8988T (cell line): ENCODE measurements at regions not wholly inside any gene's neighbourhood (a gene's known extent, or its start where the extent isn't known, plus 50 kb on each side); places are given as distances from the start of the nearest gene placed in this dataset.
"Not testable (repeated sequence)": the region's sequence is repeated elsewhere in the genome, so short reads cannot be mapped to it uniquely, and the experiment has no call there.

ENCODE experiments used
- DNase-seq: peaks from one replicate; pipeline ENCODE4 v3.0.0; 2011

DNA sequence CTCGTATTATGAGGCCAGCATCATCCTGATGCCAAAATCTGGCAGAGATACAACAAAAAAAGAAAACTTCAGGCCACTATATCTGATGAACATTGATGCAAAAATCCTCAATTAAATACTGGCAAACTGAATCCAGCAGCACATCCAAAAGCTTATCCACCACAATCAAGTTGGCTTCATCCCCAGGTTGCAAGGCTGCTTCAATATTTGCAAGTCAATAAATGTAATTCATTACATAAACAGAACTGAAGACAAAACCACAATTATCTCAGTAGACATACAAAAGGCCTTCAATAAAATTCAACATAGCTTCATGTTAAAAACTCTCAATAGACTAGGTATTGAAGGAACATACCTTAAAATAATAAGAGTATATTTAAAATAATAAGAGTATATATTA, 815.3 kb upstream of the SLITRK1 start:
- not testable (repeated sequence) for DNase-seq

- no peak for DNase-seq
These were observed 804.7 kb upstream of the SLITRK1 start for GRCh38 chr13:84686973-84687372.

GRCh38 chr13:84686458-84686857, 804.2 kb upstream of the SLITRK1 start:
- no peak for DNase-seq

- no peak for DNase-seq
These were observed 802.5 kb upstream of the SLITRK1 start for GRCh38 chr13:84684804-84685203.

GRCh38 chr13:84684048-84684662, 801.9 kb upstream of the SLITRK1 start:
- DNase-seq, result no peak

DNA sequence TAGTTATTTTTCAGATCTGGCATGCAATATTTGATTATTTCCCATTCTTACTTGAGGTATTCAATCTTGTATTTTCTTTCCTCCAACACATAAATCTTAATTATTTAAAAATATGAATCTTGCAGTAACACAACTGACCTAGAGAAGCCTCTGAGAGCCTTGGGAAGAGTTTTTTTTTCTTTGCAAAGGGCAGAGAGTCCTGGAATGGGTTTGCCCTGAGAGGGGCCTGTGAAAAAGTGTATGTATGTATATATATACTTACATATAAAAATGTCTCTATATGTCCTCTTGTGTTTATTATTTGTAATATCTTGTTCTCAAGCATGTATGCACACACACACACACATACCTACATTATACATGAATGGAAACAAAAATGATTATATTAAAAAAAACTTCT, 801.2 kb upstream of the SLITRK1 start:
- DNase-seq, result no peak

DNA sequence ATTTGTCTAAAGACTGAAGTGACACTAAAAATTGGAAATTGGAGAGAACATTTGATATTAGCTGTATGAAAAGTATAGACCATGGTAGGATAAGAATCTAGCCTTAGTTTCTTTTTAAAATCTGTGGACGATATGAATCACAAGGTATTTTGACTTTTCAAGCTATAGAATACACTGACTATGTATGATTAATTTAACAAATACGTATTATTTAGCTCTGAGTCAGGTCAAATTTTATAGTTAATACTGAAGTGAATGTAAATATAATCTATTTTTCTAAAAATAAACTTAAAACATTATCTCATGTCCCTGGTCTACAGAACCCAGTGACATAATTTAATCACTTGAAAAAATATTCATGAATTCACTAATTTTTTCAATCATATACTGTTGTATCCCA, 795.6 kb upstream of the SLITRK1 start:
- DNase-seq, result no peak

GRCh38 chr13:84672616-84673015, 790.3 kb upstream of the SLITRK1 start:
- no peak for DNase-seq

DNA sequence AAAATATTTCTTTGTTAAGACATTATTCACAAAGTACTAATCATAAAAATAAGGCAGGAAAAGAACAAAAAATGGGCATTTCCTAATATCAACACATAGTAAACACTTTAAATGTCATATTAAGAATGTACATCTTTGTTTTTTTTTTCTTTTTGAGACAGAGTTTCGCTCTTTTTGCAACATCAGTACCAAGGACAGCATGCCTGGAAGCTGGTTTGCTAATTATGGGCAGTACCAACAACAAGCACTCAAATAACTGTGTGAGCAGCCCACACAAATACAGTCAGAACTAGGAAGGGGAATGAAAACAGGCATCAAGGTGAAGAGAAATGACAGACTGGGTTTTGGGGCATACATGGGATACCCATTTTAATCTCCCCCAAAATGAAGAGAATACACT, 788.0 kb upstream of the SLITRK1 start:
- no peak for DNase-seq

DNA sequence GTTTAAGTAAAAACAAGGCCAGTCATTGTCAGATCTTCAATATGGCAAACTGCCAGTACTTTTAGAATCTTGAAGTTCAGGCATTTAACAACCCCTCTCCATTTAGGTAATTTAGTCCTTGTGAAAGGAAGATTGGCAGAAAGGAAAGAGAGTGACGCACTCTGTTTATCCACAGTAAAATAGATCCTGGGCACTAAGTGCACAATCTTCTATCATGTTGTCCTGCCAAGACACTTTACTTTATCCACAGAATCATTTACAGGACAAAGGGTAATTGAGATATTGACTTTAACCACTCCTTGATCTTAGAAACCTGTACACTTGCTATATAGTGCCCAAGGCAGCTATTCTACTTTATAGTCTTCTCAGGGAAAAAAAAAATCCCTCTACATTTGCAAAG, 786.4 kb upstream of the SLITRK1 start:
- DNase-seq, result no peak

DNA sequence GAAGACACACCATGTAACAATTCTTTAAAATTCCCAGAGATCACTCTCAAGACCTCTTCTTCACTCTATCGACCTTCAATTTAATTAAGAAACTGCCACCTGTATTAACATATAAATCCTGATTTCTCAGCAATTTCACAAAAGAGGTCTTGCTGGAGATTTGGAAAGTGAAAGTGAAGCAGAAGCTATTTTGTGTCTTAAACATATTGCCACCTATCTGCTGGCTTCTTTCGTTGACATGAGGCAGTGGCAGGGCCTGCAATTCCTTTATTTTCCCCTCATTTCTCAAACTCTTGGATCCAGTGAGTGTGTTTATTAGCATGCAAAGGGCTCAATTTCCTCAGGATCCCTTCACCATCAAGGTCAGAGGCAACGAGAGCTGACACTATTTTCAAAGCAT, 780.2 kb upstream of the SLITRK1 start:
- no peak for DNase-seq

- no peak for DNase-seq
These were observed 779.4 kb upstream of the SLITRK1 start for GRCh38 chr13:84661718-84662117.

DNA sequence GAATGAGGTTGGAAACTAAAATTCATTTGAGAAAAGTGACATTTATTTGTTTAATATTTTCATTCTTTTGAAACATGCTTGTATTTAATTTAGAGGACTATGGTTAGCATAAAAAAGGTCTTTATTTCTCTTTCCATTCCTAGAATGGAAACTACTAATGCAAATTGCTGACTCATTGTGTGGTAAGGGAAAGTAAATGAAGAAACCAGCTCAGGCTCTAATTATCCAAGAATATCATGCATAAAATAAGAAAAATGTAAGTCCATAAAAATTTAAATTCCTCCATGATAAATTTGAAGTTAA, 777.0 kb upstream of the SLITRK1 start:
- no peak for DNase-seq

DNA sequence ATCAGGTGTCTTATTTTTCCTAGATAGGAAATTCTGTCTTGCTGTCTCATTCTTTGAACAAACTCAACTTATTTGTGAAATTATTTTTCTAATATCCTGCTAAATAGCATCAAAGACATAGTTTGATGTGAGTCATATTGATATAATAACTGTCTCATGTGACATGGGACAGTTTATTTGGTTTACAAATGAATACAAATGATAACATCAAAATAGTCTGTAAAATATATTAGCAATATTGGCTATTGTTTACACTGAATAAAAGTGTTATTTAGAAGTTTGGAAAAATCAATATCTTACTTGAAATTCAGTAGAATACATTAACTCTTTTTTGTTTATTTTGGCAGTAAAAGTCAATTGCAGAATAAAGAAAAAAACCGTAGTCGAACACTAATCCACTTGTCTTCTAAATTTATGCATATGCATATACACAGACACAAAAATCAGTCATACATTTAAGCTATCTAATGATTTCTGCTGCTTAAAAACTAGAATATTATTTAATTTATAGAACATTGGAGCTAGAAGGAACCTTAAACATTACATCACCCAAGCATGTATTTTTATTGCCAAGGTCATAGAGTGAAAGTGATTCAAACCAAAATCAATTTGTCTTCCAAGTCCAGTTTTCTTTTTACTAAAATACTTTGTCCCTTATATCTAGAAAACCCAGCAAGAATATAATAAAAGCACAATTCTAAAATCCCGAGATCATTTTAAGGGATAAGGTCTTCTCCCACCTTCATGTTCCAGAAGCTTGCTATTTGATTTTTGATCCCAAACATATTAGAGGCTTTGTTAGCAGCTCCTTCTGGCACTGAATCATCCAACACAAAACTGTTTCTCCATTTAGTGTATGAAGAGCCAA, 776.5 kb upstream of the SLITRK1 start:
- DNase-seq, result no peak

GRCh38 chr13:84655677-84656076, 773.4 kb upstream of the SLITRK1 start:
- DNase-seq, result no peak

- DNase-seq, result no peak
These were observed 772.5 kb upstream of the SLITRK1 start for GRCh38 chr13:84654654-84655275.

DNA sequence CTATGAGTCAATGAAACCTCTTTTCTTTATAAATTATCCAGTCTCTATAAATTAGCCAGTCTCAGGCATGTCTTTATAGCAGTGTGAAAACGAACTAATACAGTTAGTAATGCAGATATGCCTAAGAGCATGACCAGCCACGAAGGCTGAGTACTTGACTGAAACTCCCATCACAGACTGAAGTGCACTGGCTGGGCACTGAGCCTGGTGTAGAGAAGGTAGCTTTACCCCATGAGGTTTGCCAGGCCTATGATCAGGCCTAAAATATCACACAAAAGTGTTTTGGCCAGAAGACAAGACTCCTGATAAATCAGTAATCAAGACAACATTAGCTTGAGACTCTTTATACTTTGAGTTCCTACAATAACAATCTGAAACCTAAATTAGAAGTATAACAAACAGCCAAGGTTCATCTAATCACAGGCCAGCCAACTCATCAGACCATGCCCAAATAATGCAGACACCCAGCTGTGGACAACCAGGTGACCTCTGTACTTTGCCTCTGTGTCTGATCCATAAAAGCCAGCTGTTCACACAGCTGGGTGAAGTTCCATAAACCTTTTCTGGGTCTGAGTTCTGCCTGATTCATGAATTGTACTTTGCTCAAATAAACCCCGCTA, 771.8 kb upstream of the SLITRK1 start:
- no peak for DNase-seq

- DNase-seq, result no peak
These were observed 769.4 kb upstream of the SLITRK1 start for GRCh38 chr13:84651705-84652104.

GRCh38 chr13:84651288-84651687, 769.0 kb upstream of the SLITRK1 start:
- no peak for DNase-seq

GRCh38 chr13:84649853-84650252, 767.6 kb upstream of the SLITRK1 start:
- DNase-seq, result no peak

DNA sequence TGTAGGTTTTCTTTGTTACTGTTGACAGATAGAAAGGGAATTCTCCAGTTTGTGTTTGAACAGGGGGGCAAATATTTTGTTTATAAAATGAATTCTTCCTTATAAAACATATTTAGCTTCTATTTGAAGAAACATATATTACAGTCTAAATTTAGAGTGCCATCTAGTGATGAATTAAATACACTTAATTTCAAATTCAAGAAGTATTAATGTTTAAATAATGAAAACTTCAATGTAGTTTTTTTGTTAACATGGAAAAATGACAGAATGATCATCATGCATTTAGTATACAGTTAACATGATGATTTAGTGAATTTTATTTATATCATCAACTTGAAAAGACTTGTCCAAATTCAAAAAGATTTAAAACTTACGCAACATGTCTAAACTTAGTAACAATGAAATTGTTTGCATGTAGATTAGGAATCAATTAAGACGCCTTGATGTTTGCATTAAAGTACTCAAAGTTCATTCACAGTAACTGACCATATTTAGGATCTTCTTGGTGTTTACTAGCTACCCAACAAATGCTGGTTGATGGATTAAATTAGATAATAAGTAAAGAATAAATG, 765.9 kb upstream of the SLITRK1 start:
- no peak for DNase-seq

DNA sequence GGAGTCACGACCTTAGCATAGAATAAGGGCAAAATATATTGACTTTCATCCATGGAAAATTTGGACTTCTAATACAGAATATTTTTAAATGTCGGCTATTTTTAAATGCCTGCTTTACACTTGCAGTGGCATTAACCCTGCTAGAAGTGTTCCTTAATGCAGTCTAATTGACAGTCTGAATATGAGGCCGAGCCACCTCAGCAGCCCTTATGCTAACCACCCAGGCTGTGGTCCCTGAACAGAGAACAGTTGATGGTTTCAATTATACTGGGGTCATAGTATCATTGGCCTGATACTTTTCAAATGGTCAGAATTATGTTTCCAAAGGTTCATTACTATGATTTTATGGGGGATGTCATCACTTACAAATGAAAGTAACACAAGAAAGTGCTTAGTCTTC, 764.7 kb upstream of the SLITRK1 start:
- DNase-seq, result no peak

DNA sequence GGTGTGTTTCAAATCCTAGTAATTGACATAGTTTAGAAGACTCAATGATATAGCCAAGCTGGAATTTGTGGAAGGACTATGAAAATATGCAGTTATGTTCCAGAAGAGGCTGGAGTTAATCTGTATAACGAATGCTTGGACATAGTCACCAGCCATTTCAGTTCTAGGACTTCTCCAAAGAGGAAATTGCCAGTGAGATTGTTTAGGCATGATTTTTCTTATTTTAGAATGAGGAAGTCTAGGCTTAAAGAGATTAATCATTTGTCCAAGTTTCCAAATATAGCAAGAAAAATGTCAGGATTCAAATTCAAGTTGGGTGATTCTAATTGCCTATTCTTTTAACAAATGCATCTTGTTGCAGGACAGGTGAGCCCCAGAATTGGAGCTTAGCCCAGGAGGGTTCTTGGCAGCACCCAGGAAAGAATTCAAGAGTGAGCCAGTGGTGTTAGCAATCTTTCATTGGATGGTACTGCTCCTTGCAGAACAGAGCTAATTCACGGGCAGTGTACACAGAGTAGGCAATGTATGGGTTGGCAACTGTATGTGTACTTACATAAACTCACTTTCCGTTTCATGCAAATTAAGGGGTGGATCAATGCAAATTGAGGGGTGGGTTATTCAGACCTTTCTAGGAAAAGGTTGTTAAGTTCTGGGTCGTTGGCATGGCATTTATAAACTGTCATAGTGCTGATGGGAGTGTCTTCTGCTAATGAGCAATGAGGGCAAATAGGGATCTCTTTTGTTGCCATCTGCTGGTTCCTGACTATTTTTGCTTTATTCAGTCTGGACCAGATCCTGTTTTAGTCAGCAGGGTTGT, 763.1 kb upstream of the SLITRK1 start:
- DNase-seq, result no peak
